ENCODE measurements at regions not wholly inside any gene's neighbourhood (a gene's known extent, or its start where the extent isn't known, plus 50 kb on each side); places are given as distances from the start of the nearest gene placed in this dataset.

- no peak for TF ChIP-seq AFF4 (CRISPR knock-in tag; IDR thresholded peaks at IDR 0.05; ENCODE audit: borderline replicate concordance)
- TF ChIP-seq ZBTB43 (CRISPR knock-in tag; IDR thresholded peaks at IDR 0.05): no peak
- TF ChIP-seq KAT7 (CRISPR knock-in tag; IDR thresholded peaks at IDR 0.05; ENCODE audit: borderline replicate concordance): no peak
- TF ChIP-seq SOX15 (CRISPR knock-in tag; IDR thresholded peaks at IDR 0.05): no peak
Measured at GRCh38 chr15:46077220-46077619, 442.4 kb downstream of the SQOR start (continued).

- no peaks in the 10 kb centered on the region for H3K27me3 Mint-ChIP-seq (ENCODE audit: low read depth)
- no peaks in the 10 kb centered on the region for H3K9me3 Mint-ChIP-seq
- ChIA-PET POLR2A (no interaction called here), CTCF (interaction anchor here (2.5 kb wide), 1 partner anchor 283 kb away, joined by 9 read pairs; no protein-coding TSS in a partner anchor)
- ATAC-seq: no peak
- no peak for TF ChIP-seq JUN (CRISPR knock-in tag; IDR thresholded peaks at IDR 0.05)
- no peak for TF ChIP-seq ZNF317 (CRISPR knock-in tag; IDR thresholded peaks at IDR 0.05; ENCODE audit: borderline replicate concordance, low read depth)
- TF ChIP-seq EMX1 (CRISPR knock-in tag; IDR thresholded peaks at IDR 0.05): no peak
- TF ChIP-seq OVOL2 (CRISPR knock-in tag; IDR thresholded peaks at IDR 0.05; ENCODE audit: borderline replicate concordance): no peak
- TF ChIP-seq TEAD1 (CRISPR knock-in tag; IDR thresholded peaks at IDR 0.05): no peak
- TF ChIP-seq FOXP1 (CRISPR knock-in tag; IDR thresholded peaks at IDR 0.05; ENCODE audit: borderline replicate concordance): no peak
- no peak for TF ChIP-seq ELF4 (CRISPR knock-in tag; IDR thresholded peaks at IDR 0.05; ENCODE audit: low read depth)
- no peak for TF ChIP-seq AR (CRISPR knock-in tag; IDR thresholded peaks at IDR 0.05)
- H3K27ac Mint-ChIP-seq: no peak overlapping the region
- H3K4me1 Mint-ChIP-seq: peaks cover 40% of the 10 kb centered on the region
- H3K36me3 Mint-ChIP-seq: no peaks in the 10 kb centered on the region
- no peak for DNase-seq (ENCODE audit: low spot score)
- H3K4me3 Mint-ChIP-seq: no peak overlapping the region
Measured at GRCh38 chr15:46079046-46079445, 444.2 kb downstream of the SQOR start.

- Mint-ChIP-seq H3K27me3 (ENCODE audit: low read depth) (no peaks in the 10 kb centered on the region), H3K36me3 (no peaks in the 10 kb centered on the region), H3K4me3 (no peak overlapping the region), H3K9me3 (no peaks in the 10 kb centered on the region), H3K4me1 (peaks cover 40% of the 10 kb centered on the region), H3K27ac (0 out of 2 replicates have a peak overlapping the region, but pooled peaks have one; percentile 43)
- ATAC-seq: peak; percentile 84
- peak; percentile 35 for DNase-seq (ENCODE audit: low spot score)
- CTCF ChIA-PET: interaction anchor here (1.6 to 2.5 kb wide), 3 partner anchors 12 to 374 kb away, joined by 7 to 9 read pairs (median 8); no protein-coding TSS in a partner anchor
- POLR2A ChIA-PET: no interaction called here
- TF ChIP-seq ZNF396 (CRISPR knock-in tag; IDR thresholded peaks at IDR 0.05; ENCODE audit: borderline replicate concordance) (no peak), PRRX2 (CRISPR knock-in tag; IDR thresholded peaks at IDR 0.05) (no peak), ZBTB43 (CRISPR knock-in tag; IDR thresholded peaks at IDR 0.05) (no peak), SOX15 (CRISPR knock-in tag; IDR thresholded peaks at IDR 0.05) (no peak), TCF7 (CRISPR knock-in tag; IDR thresholded peaks at IDR 0.05; ENCODE audit: low read depth) (no peak), SMAD3 (CRISPR knock-in tag; IDR thresholded peaks at IDR 0.05; ENCODE audit: borderline replicate concordance) (no peak), ATF1 (CRISPR knock-in tag; IDR thresholded peaks at IDR 0.05) (no peak), CREM (CRISPR knock-in tag; IDR thresholded peaks at IDR 0.05) (no peak), MAX (CRISPR knock-in tag; IDR thresholded peaks at IDR 0.05) (no peak), CREB1 (CRISPR knock-in tag; IDR thresholded peaks at IDR 0.05) (no peak), ZNF532 (CRISPR knock-in tag; IDR thresholded peaks at IDR 0.05; ENCODE audit: borderline replicate concordance) (no peak)
Measured at GRCh38 chr15:46080016-46080415, 445.2 kb downstream of the SQOR start.

Measured in WTC11 (cell line).